SH-SY5Y (cell line): ENCODE measurements at regions not wholly inside any gene's neighbourhood (a gene's known extent, or its start where the extent isn't known, plus 50 kb on each side); places are given as distances from the start of the nearest gene placed in this dataset.

Experiments used
- GATA2 ChIP-seq: IDR thresholded peaks from 2 replicates; pipeline ENCODE4 v1.6.1; 2011; ENCODE audit warnings: mild to moderate bottlenecking, low read depth, low read length
- GATA3 ChIP-seq: IDR thresholded peaks from 2 replicates; pipeline ENCODE4 v1.6.1; 2011; ENCODE audit warnings: low read depth, mild to moderate bottlenecking, low read length, moderate library complexity

- TF ChIP-seq GATA2 = no peak
- no peak for TF ChIP-seq GATA3
Measured at GRCh38 chr6:114404339-114404955, 61.6 kb upstream of the HS3ST5 start.

- TF ChIP-seq GATA2 (no peak), GATA3 (no peak)
Measured at GRCh38 chr6:114403858-114404257, 61.0 kb upstream of the HS3ST5 start.

- TF ChIP-seq GATA2 (no peak), GATA3 (no peak)
Measured at GRCh38 chr6:114398481-114398880, 55.7 kb upstream of the HS3ST5 start.
